ENCODE measurements at regions not wholly inside any gene's neighbourhood (a gene's known extent, or its start where the extent isn't known, plus 50 kb on each side); places are given as distances from the start of the nearest gene placed in this dataset.

DNA sequence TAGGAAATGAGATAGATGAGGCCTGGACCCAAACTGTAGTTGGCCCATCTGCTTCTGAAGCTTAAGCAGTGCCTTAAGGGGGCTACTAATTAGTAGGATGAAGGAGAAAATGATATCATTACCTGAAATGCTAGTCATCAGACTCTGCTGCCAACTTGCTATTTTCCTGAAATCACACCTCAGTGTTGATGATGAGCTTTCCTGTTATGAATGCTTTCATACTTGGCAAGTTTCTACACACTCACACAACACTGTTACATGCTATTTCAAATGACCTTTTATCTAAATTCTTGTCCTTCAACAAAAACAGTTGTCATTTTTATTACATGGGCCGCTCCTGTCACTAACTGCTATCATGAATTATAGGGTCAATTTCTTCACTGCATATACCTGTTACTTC lies 416.0 kb downstream of the PRDM5 start:
- Mint-ChIP-seq H3K4me3 (no peak overlapping the region), H3K9me3 (peaks cover 15 to 18% of the 10 kb centered on the region in 2 donors), H3K4me1 (no peaks in the 10 kb centered on the region), H3K27ac (no peak overlapping the region), H3K36me3 (no peaks in the 10 kb centered on the region), H3K27me3 (ENCODE audit: low read depth in 2 of 2) (no peaks in the 10 kb centered on the region)
- DNase-seq (no peak), ATAC-seq (no peak)
- H3K27ac ChIP-seq (ENCODE audit: low read length) = no peak overlapping the region
- no peaks in the 10 kb centered on the region for H3K4me1 ChIP-seq (ENCODE audit: control insufficient read depth, insufficient read depth, low read length)
- H3K27me3 ChIP-seq (ENCODE audit: control insufficient read depth, insufficient read depth, low read length) = no peaks in the 10 kb centered on the region
- H3K9me3 ChIP-seq (ENCODE audit: control insufficient read depth, insufficient read depth, low read length) = peaks cover 3% of the 10 kb centered on the region
- TF ChIP-seq, protein P1, sequence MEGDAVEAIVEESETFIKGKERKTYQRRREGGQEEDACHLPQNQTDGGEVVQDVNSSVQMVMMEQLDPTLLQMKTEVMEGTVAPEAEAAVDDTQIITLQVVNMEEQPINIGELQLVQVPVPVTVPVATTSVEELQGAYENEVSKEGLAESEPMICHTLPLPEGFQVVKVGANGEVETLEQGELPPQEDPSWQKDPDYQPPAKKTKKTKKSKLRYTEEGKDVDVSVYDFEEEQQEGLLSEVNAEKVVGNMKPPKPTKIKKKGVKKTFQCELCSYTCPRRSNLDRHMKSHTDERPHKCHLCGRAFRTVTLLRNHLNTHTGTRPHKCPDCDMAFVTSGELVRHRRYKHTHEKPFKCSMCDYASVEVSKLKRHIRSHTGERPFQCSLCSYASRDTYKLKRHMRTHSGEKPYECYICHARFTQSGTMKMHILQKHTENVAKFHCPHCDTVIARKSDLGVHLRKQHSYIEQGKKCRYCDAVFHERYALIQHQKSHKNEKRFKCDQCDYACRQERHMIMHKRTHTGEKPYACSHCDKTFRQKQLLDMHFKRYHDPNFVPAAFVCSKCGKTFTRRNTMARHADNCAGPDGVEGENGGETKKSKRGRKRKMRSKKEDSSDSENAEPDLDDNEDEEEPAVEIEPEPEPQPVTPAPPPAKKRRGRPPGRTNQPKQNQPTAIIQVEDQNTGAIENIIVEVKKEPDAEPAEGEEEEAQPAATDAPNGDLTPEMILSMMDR (IDR thresholded peaks at IDR 0.05) = no peak
- H3K36me3 ChIP-seq (ENCODE audit: control insufficient read depth, insufficient read depth, low read length) = no peaks in the 10 kb centered on the region
- H3K4me3 ChIP-seq (ENCODE audit: low read length) = no peak overlapping the region
- intact Hi-C loops (cut with micrococcal nuclease) = no loop called here
- WGBS (ENCODE audit: insufficient coverage) = 100% methylated on average over 1 of the region's 1 CpG

- no peaks in the 10 kb centered on the region for H3K4me1 ChIP-seq (ENCODE audit: control insufficient read depth, insufficient read depth, low read length)
Measured at GRCh38 chr4:120498678-120499077, 423.8 kb downstream of the PRDM5 start.

DNA sequence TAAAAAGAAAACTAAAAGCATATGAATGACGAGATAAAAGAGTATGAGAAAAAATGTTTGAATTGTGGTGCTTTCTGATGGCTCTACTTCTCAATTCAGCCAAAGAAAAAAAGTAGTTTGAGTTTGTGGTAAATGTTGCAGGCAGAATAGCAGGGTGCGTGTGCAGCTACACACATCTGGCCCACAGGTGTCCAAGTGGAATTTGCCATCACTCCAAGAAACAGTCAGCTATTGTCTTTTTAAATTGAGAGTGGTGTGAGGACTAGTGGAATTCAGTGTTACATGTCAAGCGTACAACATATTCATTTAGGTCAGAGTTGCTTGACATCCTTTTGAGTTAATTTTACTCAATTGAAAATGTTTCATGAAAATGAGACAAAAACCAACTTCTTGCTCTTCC lies 424.8 kb upstream of the MAD2L1 start:
- no peaks in the 10 kb centered on the region for H3K4me1 ChIP-seq (ENCODE audit: control insufficient read depth, insufficient read depth, low read length)
- H3K4me1 Mint-ChIP-seq = no peaks in the 10 kb centered on the region
- no peaks in the 10 kb centered on the region for H3K36me3 ChIP-seq (ENCODE audit: control insufficient read depth, insufficient read depth, low read length)
- ATAC-seq = no peak
- intact Hi-C loops (cut with micrococcal nuclease) = no loop called here
- H3K36me3 Mint-ChIP-seq = no peaks in the 10 kb centered on the region
- TF ChIP-seq, protein P1 (IDR thresholded peaks at IDR 0.05) = no peak
- no peaks in the 10 kb centered on the region for H3K27me3 ChIP-seq (ENCODE audit: control insufficient read depth, insufficient read depth, low read length)
- no peaks in the 10 kb centered on the region for H3K27me3 Mint-ChIP-seq (ENCODE audit: low read depth in 2 of 2)
- no peak overlapping the region for H3K4me3 Mint-ChIP-seq
- no peak overlapping the region for H3K27ac ChIP-seq (ENCODE audit: low read length)
- 90% methylated on average over 3 of the region's 3 CpGs for whole genome bisulfite sequencing (ENCODE audit: insufficient coverage)
- no peak for DNase-seq
- no peak overlapping the region for H3K4me3 ChIP-seq (ENCODE audit: low read length)
- peaks cover 4 to 11% of the 10 kb centered on the region in 2 donors for H3K9me3 Mint-ChIP-seq
- H3K9me3 ChIP-seq (ENCODE audit: control insufficient read depth, insufficient read depth, low read length) = no peaks in the 10 kb centered on the region
- H3K27ac Mint-ChIP-seq = no peak overlapping the region

More at GRCh38 chr4:120498678-120499077, 423.8 kb downstream of the PRDM5 start:
- DNase-seq (no peak), ATAC-seq (no peak)
- H3K4me1 Mint-ChIP-seq = no peaks in the 10 kb centered on the region
- no peaks in the 10 kb centered on the region for H3K36me3 Mint-ChIP-seq
- no peaks in the 10 kb centered on the region for H3K27me3 ChIP-seq (ENCODE audit: control insufficient read depth, insufficient read depth, low read length)
- H3K36me3 ChIP-seq (ENCODE audit: control insufficient read depth, insufficient read depth, low read length) = no peaks in the 10 kb centered on the region
- H3K4me3 ChIP-seq (ENCODE audit: low read length) = no peak overlapping the region
- H3K27ac Mint-ChIP-seq = no peak overlapping the region
- TF ChIP-seq, protein P1 (IDR thresholded peaks at IDR 0.05) = no peak
- no peak overlapping the region for H3K27ac ChIP-seq (ENCODE audit: low read length)
- 61% methylated on average over 1 of the region's 1 CpG for WGBS (ENCODE audit: insufficient coverage)
- peaks cover 13% of the 10 kb centered on the region in 2 donors for H3K9me3 Mint-ChIP-seq
- H3K4me3 Mint-ChIP-seq = no peak overlapping the region
- no peaks in the 10 kb centered on the region for H3K9me3 ChIP-seq (ENCODE audit: control insufficient read depth, insufficient read depth, low read length)
- H3K27me3 Mint-ChIP-seq (ENCODE audit: low read depth in 2 of 2) = no peaks in the 10 kb centered on the region
- intact Hi-C loops (cut with micrococcal nuclease) = no loop called here

DNA sequence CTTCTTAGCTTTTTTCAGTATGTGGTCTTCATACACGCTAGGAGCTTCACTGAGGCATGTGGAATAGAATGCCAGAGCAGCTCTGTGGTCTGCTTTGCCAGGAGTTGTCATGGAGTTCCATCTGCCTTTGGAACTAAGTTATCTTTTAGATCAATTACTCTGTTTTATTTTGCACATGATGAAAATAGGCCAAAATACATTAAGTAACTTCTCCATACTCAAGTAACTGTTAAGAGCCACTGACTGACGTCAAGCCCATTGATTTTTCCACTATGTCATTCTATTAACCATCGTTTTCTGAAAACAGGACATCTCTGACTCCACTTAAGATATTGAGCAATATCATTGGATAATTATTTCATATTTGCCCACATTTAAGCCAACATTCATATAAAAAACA lies 415.1 kb upstream of the MAD2L1 start:
- TF ChIP-seq, protein P1 (IDR thresholded peaks at IDR 0.05) = no peak
- ATAC-seq (no peak), DNase-seq (no peak)
- intact Hi-C loops (cut with micrococcal nuclease) = no loop called here
- 82% methylated on average over 3 of the region's 3 CpGs for WGBS (ENCODE audit: insufficient coverage)
- Histone ChIP-seq H3K27ac (ENCODE audit: low read length) (no peak overlapping the region), H3K4me1 (ENCODE audit: control insufficient read depth, insufficient read depth, low read length) (no peaks in the 10 kb centered on the region), H3K9me3 (ENCODE audit: control insufficient read depth, insufficient read depth, low read length) (no peaks in the 10 kb centered on the region), H3K27me3 (ENCODE audit: control insufficient read depth, insufficient read depth, low read length) (no peaks in the 10 kb centered on the region), H3K36me3 (ENCODE audit: control insufficient read depth, insufficient read depth, low read length) (no peaks in the 10 kb centered on the region), H3K4me3 (ENCODE audit: low read length) (no peak overlapping the region)
- Mint-ChIP-seq H3K27ac (no peak overlapping the region), H3K9me3 (peaks cover 9 to 13% of the 10 kb centered on the region in 2 donors), H3K4me3 (no peak overlapping the region), H3K27me3 (ENCODE audit: low read depth in 2 of 2) (no peaks in the 10 kb centered on the region), H3K4me1 (no peaks in the 10 kb centered on the region), H3K36me3 (no peaks in the 10 kb centered on the region)
